ENCODE measurements at regions not wholly inside any gene's neighbourhood (a gene's known extent, or its start where the extent isn't known, plus 50 kb on each side); places are given as distances from the start of the nearest gene placed in this dataset.

GRCh38 chr5:74953937-74954720, 87.9 kb upstream of the FAM169A start:
- FAIRE-seq, result no peak

- FAIRE-seq, result no peak
These were observed 87.4 kb upstream of the FAM169A start for GRCh38 chr5:74953554-74953936.

- FAIRE-seq, result no peak
These were observed 86.2 kb upstream of the FAM169A start for GRCh38 chr5:74952406-74952805.

- FAIRE-seq, result no peak
These were observed 85.7 kb upstream of the FAM169A start for GRCh38 chr5:74951865-74952264.

- FAIRE-seq, result no peak
These were observed 84.8 kb upstream of the FAM169A start for GRCh38 chr5:74950836-74951515.

GRCh38 chr5:74949976-74950375, 83.8 kb upstream of the FAM169A start:
- no peak for FAIRE-seq

- no peak for FAIRE-seq
These were observed 81.9 kb upstream of the FAM169A start for GRCh38 chr5:74948031-74948546.

- no peak for FAIRE-seq
These were observed 80.3 kb upstream of the FAM169A start for GRCh38 chr5:74946471-74946870.

GRCh38 chr5:74945561-74946165, 79.5 kb upstream of the FAM169A start:
- no peak for FAIRE-seq

- peak; percentile 5 for FAIRE-seq
These were observed 77.7 kb upstream of the FAM169A start for GRCh38 chr5:74943905-74944304.

- FAIRE-seq, result no peak
These were observed 76.6 kb upstream of the FAM169A start for GRCh38 chr5:74942622-74943286.

- no peak for FAIRE-seq
These were observed 74.7 kb upstream of the FAM169A start for GRCh38 chr5:74940782-74941353.

- FAIRE-seq, result no peak
These were observed 72.2 kb upstream of the FAM169A start for GRCh38 chr5:74938250-74938933.

- no peak for FAIRE-seq
These were observed 69.5 kb upstream of the FAM169A start for GRCh38 chr5:74935752-74936091.

GRCh38 chr5:74934949-74935751, 69.0 kb upstream of the FAM169A start:
- no peak for FAIRE-seq

- FAIRE-seq, result no peak
These were observed 61.1 kb upstream of the FAM169A start for GRCh38 chr5:74927336-74927735.

GRCh38 chr5:74919487-74919886, 53.3 kb upstream of the FAM169A start:
- no peak for FAIRE-seq

- FAIRE-seq, result no peak
These were observed 52.9 kb upstream of the FAM169A start for GRCh38 chr5:74919041-74919440.

- FAIRE-seq, result no peak
These were observed 52.1 kb upstream of the FAM169A start for GRCh38 chr5:74918232-74918669.

- FAIRE-seq, result no peak
These were observed 50.9 kb upstream of the FAM169A start for GRCh38 chr5:74916831-74917710.
